NCI-H510A treated with DMSO at 0.1 percent for 48 hours (cell line): ENCODE measurements at regions not wholly inside any gene's neighbourhood (a gene's known extent, or its start where the extent isn't known, plus 50 kb on each side); places are given as distances from the start of the nearest gene placed in this dataset.

Source experiments
- DNase-seq: peaks from one replicate; lab custom pipeline; 2025; lab: John Stamatoyannopoulos, UW

DNA sequence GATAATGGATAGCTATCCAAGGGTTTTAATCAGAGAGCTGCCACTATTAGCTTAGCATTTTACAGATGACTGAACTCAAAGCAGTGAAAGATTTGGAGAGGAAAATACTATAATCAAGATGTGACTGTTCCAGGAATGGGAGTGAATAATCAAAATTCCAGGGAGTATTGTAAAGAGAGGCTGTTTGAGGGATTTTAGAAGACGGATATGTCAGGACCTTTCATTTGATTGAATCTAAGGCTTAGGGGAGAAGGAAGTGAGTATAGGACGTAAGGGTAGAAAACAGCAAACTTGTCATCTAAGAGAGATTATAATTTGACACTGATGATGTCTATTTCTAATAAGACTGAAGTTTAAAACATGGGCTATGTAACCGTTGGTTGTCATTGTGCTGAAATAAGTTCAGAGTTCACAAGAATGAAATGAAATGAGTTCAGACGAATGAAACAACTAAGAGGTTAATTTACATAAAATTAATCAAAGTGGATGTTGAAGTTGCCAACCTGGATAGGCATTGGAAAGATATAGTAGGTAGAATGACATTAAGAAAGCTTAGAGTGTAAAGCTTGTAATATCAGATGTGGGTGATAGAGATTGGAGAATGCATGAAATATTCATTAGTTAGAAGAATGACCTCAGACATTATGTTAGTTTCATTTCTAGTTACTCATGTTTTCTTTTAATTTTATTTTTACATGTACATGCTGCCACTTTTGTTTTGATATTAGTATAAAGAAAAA, 842.8 kb downstream of the SI start:
- DNase-seq, result no peak

DNA sequence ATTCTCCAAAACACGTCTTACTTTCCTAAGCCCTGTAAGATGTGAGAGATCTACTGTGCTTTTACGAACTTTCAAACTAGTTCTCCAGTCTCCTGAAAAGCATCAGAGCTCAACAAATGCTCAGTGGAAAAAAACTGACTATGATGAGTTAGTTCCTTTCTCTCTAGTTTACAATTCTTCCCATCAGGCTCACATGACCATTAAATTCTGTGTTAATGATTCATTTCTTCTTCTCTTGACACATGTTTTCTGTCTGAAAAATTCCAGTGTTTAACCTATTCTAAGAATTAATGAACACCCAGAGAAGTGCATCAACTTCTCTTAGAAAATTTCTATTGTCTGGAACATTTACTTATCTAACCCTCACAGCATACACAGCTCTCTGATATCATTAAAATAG, 844.3 kb downstream of the SI start:
- no peak for DNase-seq

DNA sequence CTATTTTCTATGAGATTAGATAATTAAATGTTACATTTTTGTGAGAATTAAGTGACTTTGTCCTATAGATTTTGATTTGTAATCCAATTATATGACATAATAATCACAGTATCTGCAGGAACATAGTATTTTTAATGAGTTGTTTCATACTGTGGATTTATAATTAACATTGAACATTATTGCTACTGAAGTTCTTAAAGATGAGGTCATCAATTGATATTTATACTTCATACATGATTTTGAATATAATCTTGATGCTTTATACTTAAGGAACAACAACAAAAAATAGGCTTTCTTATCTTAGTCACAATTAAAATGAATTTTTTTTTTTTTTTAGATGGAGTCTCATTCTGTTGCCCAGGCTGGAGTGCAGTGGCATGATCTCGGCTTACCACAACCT, 846.6 kb downstream of the SI start:
- no peak for DNase-seq

DNA sequence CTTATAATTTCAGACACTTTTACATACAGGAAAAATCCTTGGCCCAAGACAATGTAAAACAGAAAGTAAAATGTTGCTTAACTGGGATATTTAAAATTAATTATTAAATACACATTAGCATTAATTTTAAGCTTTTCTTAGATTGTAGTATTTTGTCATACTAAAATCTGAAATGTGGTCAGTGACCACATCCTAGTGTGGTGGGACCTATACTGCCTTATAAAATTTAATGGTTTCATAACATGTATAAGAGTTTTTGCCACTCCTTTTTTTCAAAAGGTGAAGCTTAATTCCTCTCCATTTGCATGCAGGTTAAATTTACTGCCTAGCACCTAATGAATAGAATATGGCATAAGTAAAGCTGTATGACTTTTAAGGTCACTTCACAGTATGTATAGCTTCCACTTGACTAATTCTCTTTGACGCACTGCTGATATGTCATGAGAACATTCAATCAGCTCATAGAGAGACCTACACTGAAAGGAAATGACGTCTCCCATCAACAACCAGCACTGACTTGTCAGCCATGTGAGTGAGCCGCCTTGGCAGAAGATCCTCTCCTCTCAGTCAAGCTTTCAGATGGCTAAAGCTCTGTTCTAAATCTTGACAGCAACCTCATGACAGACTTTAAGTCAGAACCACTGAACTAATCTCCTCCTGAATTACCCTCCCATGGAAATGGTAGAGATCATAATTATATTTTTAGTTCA, 847.8 kb downstream of the SI start:
- DNase-seq, result no peak

DNA sequence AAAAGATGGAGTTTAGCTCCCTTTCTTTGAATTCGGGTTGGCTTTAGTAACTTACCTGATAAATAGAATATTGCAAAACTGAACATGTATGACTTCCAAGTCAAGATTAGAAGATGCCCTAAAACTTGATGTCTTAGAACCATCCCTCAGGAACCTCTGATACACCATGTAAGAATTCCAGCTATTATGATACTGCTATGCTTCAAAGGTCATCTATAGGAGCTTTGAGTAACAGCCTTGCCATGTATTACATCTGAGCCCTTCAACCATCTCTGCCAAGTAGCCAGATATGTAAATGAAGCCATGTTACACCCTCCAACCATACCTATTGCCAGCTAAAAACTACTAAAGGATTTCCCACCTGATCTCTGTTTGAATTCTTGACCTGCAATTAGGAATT, 854.2 kb downstream of the SI start:
- DNase-seq, result no peak

DNA sequence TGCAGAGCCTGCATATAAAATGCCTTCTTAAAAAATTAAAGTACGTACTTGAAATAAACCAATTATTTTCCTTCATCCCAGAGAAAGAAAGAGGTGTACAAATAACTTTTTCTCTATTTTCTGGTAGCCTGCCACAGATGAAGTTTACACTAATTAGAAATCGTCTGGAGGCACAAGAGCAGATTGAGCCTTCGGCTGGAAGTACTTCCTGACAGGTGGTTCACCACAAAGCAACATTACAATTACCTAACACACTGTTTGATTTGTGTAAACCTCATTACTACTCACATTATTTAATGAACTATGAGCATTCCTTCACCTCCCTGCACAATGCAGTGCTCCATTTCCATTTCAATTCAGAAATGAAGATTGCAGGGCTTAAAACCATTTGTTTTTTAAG, 856.1 kb downstream of the SI start:
- peak; percentile 7 for DNase-seq

DNA sequence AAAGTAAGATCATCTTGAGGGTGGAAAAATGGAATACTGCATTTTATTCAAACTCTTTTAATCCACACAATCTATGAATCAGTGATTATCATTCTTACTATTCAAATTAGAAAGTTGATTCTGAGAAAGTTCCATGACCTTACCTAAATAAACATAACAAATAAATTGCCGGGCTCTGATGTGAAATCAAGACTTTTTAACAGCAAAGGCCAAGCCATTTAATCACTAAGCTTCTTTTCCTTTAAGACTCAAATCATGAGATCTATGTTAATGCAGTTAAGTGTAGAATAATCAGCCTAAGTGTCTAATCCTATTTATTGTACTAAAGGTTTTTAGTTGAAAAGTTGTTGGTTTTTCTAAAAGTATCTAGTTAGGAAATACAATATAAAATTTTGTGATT, 857.0 kb downstream of the SI start:
- no peak for DNase-seq

DNA sequence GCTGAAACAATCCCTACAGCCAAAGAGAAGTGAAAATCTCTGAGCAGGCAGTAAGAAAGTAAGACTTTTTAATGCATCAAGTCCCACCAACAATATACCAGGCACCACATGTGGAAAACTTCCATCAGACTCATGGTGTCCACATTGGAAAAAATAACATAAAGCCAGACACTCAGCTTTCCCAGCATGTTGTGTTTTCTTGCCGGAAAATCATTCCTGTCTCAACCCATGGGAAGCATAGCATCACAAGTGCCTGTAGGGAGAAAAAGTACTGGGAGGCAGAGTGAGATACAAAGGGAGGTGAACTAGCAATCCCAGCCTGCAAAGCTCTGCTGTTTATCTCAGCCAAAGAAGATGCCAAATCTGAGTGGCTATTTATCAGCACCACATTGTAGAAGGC, 868.9 kb downstream of the SI start:
- no peak for DNase-seq

DNA sequence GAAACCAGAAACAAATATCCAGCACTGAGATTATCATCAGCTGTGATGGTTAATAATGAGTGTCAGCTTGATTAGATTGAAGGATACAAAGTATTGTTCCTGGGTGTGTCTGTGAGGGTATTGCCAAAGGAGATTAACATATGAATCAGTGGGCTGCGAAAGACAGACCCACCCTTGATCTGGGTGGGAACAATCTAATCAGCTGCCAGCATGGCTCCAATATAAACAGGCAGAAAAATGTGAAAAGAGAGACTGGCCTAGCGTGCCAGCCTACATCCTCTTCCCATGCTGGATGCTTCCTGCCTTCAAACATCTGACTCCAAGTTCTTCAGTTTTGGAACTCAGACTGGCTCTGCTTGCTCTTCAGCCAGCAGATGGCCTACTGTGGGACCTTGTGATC, 869.5 kb downstream of the SI start:
- no peak for DNase-seq

DNA sequence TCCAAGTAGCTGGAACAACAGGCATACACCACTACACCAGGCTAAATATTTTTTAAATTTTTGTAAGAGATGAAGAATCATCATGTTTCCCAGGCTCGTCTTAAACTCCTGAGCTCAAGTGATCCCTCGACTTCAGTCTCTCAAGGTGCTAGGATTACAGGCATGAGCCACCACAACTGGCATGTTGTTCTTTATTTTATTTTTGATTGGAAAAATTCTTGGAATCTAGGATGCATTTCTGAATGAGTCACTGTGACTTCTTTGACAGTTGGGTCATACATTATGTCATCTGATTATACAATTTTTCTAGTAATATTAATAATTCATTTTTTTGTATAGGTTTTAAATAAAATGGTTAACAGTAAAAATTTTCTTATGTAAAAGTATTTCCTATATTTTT, 870.2 kb downstream of the SI start:
- no peak for DNase-seq

DNA sequence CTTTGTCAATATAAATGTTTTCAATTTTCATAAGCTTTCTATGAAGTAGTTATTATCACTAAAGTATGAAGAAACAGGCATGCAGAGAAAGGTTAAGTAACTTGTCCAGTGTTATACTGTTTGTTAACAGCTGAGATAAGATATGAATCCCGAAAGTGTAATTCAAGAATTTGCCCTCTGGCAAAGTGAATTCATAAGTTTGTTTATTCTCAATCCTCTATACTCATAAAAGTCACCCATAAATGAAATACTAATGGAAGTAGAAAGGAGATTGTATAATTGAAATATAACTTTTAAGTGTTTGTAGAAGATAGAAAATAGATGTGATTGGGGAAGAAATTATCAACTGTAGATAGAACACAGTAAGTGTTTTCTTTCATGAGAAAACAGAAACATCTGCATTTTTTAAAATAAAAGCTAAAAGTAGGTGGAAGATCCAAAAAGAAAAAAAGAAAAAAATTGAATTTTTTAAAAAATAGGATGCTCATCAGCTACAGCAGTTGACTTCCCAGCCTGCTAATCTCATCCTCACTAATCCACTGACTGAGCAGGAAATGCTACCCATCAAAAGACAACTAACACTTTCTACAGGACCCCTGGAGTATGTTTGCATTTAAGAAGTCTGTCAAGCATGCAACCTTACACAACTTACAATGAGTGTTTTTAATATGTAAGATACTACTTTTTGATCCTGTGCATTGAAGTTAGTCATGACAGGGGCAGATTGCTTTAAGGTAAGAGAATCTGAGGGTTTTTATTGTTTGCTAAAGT, 878.1 kb downstream of the SI start:
- DNase-seq, result no peak

DNA sequence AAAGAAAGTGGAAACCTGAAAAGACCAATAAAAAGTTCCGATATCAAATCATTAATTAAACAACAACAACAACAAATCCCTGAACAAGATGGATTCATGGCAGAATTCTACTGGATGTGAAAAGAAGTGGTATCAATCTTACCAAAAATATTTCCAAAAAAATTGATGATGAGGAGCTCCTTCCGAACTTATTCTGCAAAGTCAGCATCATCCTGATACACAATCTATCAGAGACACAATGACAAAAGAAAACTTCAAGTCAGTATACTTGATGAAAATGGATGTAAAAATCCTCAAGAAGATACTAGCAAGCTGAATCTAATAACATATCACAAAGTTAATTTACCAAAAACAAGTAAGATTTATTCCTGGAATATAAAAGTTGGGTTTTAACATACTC, 881.8 kb downstream of the SI start:
- DNase-seq, result no peak

DNA sequence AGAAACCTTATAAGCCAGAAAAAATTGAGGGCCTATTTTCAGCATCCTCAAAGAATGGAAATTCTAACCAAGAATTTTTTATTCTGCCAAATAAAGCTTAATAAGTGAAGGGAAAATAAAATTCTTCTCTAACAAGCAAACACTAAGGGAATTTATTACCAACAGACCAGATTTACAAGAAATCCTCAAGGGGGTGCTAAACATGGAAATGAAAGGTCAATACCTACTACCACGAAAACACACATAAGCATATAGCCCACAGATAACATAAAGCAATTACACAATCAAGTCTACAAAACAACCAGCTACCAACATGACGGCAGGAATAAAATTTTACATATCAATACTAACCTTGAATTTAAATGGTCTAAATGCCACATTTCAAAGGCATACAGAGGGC, 883.5 kb downstream of the SI start:
- no peak for DNase-seq

DNA sequence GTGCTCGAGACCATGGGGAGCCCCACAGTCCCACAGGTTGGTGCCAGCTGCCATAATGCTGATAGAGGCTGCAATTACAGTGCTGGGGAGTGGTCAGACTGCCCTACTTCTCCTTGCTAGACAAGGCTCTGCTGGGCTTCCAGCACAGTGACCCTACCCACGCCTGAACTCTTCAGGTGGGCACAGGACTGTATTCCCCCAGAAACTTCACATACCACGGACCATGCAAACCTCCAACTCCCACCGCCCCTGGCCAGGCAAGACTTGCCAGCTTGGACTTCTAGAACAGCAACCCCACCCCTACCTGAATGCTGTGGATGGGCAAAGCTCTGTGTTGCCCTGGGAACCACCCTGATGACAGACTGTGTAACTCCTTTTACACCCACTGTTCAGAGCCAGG, 885.3 kb downstream of the SI start:
- no peak for DNase-seq

DNA sequence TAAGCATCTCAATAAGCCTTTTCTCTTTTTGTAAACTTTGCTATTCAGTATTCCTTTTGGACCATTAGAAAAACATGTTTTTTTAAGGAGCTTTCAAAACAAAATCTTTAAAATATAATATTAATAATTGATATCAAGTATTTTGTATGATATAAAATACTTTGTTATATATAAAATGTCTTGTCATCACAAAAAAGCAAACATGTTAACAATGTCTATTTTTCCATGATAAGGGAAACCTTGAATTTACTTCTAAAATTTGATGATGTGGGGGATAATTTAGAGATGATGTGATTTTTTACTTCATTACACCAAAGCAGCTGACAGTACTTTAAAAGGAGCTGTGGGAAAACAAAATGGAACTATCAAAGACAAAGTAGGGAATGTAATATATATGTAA, 887.7 kb downstream of the SI start:
- DNase-seq, result no peak

DNA sequence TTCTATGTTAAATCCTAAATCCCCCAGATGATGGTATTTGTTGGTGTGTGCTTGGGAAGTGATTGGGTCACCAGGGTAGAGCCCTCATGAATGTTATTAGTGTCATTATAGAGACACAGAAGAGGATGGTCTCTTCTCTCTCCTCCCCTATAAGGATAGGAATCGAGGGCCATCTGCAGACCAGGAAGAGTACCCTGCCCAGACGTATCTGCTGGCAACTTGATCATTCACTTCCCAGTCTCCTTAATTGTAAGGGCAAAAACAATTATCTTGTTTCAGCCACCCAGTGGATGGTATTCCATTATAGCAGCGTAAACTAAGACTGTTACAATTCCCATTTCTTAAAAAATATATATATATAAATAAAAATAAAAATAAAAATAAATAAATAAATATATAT, 892.2 kb downstream of the SI start:
- no peak for DNase-seq

DNA sequence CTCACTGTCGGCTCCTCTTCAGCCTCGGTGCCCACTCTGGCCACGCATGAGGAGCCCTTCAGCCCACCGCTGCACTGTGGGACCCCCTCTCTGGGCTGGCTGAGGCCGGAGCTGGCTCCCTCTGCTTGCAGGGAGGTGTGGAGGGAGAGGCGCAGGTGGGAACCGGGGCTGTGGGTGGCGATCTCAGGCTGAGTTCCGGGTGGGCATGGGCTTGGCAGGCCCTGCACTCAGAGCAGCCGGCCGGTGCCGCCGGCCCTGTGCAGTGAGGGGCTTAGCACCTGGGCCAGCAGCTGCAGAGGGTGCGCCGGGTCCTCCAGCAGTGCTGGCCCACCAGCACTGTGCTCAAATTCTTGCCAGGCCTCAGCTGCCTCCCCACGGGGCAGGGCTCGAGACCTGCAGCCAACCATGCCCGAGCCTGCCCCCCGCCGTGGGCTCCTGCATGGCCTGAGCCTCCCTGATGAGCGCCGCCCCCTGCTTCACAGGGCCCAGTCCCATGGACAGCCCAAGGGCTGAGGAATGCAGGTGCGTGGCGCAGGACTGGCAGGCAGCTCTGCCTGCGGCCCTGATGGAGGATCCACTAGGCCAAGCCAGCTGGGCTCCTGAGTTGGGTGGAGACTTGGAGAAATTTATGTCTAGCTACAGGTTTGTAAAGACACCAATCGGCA, 899.1 kb downstream of the SI start:
- no peak for DNase-seq

DNA sequence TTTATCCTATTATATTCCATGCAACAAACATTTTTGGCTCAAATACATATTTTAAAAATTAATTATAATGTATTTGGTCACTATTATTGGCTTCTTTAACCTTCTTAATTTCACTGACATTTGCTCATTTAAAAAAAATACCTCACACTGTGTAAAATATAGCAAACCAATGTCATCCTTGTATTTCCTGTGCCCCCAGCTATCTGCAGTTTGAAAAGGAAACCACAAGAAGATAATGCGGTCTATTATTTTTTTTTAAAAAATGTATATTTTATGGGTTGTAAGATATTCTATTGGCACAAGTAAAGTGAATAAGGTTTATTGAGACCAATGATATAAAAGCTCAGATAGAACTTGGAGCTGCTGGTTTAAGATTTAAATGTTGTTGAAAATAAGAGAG, 904.2 kb downstream of the SI start:
- no peak for DNase-seq

DNA sequence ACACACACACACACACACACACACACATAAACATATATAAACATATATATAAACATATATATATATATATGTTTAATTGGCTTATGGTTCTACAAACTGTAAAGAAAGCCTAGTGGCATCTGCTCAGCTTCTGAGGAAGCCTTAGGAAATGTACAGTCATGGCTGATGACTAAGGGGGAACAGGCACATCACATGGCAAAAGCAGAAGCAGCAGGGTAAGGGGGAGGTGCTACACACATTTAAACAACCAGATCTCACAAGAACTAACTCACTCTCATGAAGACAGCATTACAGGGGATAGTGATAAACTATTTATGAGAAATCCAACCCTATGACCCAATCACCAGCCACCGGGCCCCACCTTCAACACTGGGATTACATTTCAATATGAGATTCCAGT, 922.9 kb downstream of the SI start:
- no peak for DNase-seq

DNA sequence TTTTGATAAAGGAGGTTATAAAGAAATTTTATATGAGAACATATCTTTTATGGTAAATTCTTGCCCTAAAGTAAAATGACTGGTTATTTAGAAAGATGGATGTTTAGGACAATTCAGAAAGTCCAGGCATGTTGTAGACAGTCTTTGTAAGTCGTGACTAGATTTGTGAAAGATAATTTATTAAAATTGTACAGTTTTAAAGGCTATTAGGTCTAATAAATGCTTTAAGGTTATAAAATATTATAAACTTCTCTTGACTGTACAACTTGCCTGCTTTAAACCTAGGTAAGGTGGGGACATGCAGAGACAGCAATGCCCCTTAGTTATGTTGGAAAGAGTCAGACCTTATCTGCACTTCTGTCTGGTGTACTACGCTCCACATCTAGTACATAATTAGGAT, 933.5 kb downstream of the SI start:
- DNase-seq, result no peak

DNA sequence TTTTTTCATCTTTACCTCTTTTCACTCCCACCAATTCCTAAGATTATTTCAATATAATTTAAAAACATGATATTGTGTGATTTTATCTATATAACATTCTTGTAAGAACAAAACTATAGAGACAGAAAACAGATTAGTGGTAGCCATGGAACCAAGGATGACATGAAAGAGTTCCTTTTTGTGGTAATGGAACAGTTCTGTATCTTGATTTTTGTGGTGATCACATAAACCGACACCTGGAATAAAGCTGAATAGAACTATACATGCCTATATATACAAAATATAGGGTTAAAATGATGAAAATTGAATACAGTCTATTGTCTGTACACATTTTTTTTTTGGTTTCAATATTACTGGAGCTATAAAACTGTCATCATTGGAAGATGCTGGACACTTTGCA, 945.4 kb downstream of the SI start:
- no peak for DNase-seq
